DMS53 treated with DMSO at 0.1 percent for 48 hours (cell line): ENCODE measurements at regions not wholly inside any gene's neighbourhood (a gene's known extent, or its start where the extent isn't known, plus 50 kb on each side); places are given as distances from the start of the nearest gene placed in this dataset.
"Not testable (repeated sequence)": the region's sequence is repeated elsewhere in the genome, so short reads cannot be mapped to it uniquely, and the experiment has no call there.

Source experiments
- DNase-seq: peaks from one replicate; lab custom pipeline; 2025; ENCODE audit not compliant: unreplicated experiment; lab: John Stamatoyannopoulos, UW

DNA sequence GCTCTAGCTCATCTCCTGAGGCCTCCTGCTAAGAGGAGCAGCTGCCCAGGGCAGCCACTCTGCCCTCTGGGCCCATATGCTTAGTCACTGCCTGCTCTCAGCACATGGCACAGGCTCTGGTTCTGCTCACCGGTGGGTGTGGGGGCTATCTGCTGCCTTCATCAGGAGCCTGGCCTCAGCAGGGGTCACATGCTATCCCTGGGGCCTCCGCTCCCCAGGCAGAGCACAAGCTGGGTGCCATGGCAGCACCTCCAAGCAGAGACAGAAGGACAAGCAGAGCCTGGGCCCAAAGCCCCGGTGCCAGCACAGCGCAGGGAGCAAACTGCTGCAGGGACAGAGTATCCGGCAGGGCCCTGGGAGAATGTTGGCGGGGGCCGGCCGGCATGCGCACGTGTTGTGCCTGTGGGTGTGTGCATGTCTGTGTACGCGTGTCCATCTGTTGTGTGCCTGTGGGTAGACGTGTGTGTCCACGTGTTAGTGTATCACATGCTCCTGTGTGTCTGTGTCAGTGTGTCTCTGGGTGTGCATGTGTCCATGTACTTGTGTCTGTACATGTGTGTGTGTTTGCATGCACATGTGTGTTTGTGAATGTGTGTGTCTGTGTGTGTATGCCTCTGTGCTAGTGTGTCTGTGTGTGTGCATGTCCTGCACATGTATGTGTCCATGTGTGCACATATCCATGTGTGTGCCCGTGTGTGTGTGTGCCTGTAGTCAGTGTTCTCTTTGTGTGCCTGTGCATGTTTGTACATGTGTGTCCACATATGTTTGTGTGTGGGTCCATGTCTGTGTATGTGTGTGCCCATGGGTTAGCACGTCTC lies 326.9 kb downstream of the TMEM121 start:
- DNase-seq = no peak

GRCh38 chr14:105853907-105854599 lies 327.7 kb downstream of the TMEM121 start:
- no peak for DNase-seq

DNA sequence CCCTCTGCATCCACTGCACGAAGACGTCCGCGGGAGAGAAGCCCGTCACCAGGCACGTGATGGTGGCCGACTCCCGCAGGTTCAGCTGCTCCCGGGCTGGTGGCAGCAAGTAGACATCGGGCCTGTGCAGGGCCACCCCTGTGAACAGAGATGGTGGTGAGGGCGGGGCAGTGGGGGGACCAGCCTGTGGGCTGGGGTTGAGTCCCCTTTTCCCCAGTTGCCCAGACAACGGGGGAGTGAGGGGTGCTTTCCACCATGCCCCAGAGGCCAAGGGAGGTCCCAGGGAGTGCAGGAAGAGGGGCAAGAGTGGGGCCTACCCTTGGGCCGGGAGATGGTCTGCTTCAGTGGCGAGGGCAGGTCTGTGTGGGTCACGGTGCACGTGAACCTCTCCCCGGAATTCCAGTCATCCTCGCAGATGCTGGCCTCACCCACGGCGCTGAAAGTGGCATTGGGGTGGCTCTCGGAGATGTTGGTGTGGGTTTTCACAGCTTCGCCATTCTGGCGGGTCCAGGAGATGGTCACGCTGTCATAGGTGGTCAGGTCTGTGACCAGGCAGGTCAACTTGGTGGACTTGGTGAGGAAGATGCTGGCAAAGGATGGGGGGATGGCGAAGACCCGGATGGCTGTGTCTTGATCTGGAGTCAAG lies 328.3 kb downstream of the TMEM121 start:
- no peak for DNase-seq

DNA sequence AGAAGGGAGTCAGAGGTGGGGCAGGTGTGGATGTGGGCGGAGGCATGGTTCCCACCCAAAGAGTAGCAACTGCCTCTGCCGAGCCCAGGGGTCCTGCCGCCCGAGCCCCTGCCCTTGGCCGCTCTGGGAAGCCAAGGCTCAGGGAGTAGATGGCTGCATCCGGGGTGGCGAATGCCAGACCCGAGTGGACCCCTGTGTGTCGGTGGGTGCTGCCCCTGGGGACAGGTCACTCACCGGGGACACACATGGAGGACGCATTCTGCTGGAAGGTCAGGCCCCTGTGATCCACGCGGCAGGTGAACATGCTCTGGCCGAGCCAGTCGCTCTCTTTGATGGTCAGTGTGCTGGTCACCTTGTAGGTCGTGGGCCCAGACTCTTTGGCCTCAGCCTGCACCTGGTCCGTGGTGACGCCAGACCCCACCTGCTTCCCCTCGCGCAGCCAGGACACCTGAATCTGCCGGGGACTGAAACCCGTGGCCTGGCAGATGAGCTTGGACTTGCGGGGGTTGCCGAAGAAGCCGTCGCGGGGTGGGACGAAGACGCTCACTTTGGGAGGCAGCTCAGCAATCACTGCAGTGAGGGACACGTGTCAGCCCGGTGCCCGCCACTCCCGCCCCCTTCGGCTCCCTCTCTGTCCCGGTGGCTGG lies 329.0 kb downstream of the TMEM121 start:
- DNase-seq = no peak

GRCh38 chr14:105855893-105856675 lies 329.7 kb downstream of the TMEM121 start:
- DNase-seq = no peak

- DNase-seq = no peak
Observed at GRCh38 chr14:105856676-105857219, 330.4 kb downstream of the TMEM121 start.

GRCh38 chr14:105857220-105857825 lies 330.9 kb downstream of the TMEM121 start:
- no peak for DNase-seq

- DNase-seq = no peak
Observed at GRCh38 chr14:105857826-105858675, 331.7 kb downstream of the TMEM121 start.

GRCh38 chr14:105858676-105859025 lies 332.3 kb downstream of the TMEM121 start:
- no peak for DNase-seq

DNA sequence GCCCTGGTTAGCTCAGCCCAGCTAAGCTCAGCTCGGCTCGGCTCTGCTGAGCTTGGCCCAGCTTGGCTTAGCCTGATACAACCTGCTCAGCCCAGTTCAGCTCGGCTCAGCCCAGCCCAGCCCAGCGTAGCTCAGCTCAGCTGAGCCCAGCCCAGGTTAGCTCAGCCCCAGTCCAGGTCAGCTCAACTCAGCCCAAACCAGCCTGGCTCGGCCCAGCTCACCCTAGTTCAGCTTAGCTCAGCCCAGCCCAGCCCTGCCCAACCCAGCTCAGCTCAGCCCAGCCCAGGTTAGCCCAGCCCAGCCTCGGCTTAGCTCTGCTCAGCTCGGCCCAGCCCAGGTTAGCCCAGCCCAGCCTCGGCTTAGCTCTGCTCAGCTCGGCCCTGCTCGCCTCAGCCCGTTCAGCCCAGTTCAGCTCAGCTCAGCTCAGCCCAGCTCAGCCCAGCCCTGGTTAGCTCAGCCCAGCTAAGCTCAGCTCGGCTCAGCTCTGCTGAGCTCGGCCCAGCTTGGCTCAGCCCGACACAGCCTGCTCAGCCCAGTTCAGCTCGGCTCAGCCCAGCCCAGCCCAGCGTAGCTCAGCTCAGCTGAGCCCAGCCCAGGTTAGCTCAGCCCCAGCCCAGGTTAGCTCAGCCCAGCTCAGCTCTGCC lies 332.8 kb downstream of the TMEM121 start:
- DNase-seq = not testable (repeated sequence)

- no peak for DNase-seq
Observed at GRCh38 chr14:105859717-105860614, 333.6 kb downstream of the TMEM121 start.

DNA sequence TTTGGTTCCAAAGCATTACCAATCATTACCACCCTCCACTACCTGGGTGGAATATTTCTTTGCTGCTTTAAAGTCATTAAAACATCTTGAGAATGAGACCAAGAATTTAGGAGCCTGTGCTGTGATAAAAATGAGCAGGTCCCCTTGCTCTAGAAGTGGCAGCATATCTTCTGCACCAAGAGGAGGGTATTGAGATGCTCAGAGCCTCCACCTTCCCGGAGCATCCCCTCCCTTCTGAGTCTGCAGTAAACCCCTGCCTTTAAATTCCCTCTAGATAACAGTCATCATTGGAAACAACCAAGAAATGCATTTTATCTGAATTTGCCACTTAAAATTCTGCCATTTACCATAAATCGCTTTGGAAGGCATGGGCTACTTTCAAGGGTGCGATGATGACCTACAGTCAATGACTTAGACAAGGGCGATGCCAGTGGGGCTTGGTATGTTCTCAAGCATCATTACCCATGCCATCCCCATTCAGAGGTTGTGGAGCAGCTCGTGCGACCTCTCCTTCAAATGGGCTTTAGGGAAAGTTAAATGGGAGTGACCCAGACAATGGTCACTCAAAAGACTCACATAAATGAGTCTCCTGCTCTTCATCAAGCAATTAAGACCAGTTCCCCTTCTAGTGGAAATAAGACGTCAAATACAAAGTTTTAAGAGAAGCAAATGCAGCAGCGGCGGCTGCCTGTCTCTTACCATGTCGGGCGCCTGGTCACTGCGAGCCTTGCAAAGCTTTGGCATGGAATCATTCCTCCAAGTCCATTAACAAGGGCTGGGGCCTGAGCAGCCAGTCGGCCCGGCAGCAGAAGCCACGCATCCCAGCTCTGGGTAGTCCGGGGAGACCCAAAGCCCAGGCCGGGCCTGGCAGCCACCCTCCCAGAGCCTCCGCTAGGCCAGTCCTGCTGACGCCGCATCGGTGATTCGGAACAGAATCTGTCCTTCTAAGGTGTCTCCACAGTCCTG lies 334.5 kb downstream of the TMEM121 start:
- DNase-seq = no peak

GRCh38 chr14:105861985-105862465 lies 335.6 kb downstream of the TMEM121 start:
- DNase-seq = no peak

- DNase-seq = no peak
Observed at GRCh38 chr14:105862581-105863239, 336.3 kb downstream of the TMEM121 start.

GRCh38 chr14:105863296-105864108 lies 337.1 kb downstream of the TMEM121 start:
- DNase-seq = no peak
